Tibial artery (tissue), 4 donors: ENCODE measurements at regions not wholly inside any gene's neighbourhood (a gene's known extent, or its start where the extent isn't known, plus 50 kb on each side); places are given as distances from the start of the nearest gene placed in this dataset.
"Not testable (repeated sequence)": the region's sequence is repeated elsewhere in the genome, so short reads cannot be mapped to it uniquely, and the experiment has no call there.

Experiments used
- DNase-seq, 2 donors: peaks; one replicate each; pipeline ENCODE4 v3.0.0-alpha.2; 2019
- H3K27ac ChIP-seq, 2 donors: fragments of 200-600 bp; sonication (generic) in 1 of 2; 1 replicate in 1 of 2; 2 replicates in 1 of 2; pipeline ENCODE4 v1.5.1; 2018 to 2019; ENCODE audit warnings: mild to moderate bottlenecking in 1 of 2
- H3K27me3 ChIP-seq, 2 donors: fragments of 200-600 bp; sonication (generic) in 1 of 2; one replicate each; pipeline versions ENCODE4 v1.5.1 to v1.6.0; 2016 to 2019
- H3K36me3 ChIP-seq, 3 donors: fragments of 200-600 bp; sonication (generic) in 2 of 3; one replicate each; pipeline ENCODE4 v1.5.1; 2016 to 2019; ENCODE audit warnings: mild to moderate bottlenecking in 2 of 3
- H3K4me1 ChIP-seq, 4 donors: fragments of 200-600 bp; sonication (generic) in 2 of 4; 1 replicate in 3 of 4; 2 replicates in 1 of 4; pipeline ENCODE4 v1.5.1; 2016 to 2019
- H3K4me3 ChIP-seq, 2 donors: fragments of 200-600 bp; sonication (generic) in 1 of 2; 1 replicate in 1 of 2; 2 replicates in 1 of 2; pipeline ENCODE4 v1.5.1; 2018 to 2019; ENCODE audit warnings: mild to moderate bottlenecking in 2 of 2
- H3K9me3 ChIP-seq, 3 donors: fragments of 200-600 bp; sonication (generic) in 1 of 3; one replicate each; pipeline ENCODE4 v1.5.1; 2016 to 2019
- CTCF ChIP-seq, 2 experiments: fragments of 200-600 bp in 1 of 2; fragments of 450-650 bp in 1 of 2; IDR thresholded peaks; one replicate each; pipeline ENCODE4 v1.5.1; 2017 to 2019; ENCODE audit warnings: antibody characterized with exemption in 2 of 2, mild to moderate bottlenecking in 1 of 2, moderate library complexity in 1 of 2
- intact Hi-C: fragments of 100-400 bp; cut with DNase I; formaldehyde crosslinking; loops from one replicate; pipeline ENCODE4 v1.15.0; 2023; ENCODE audit warnings: low total_unique reads

DNA sequence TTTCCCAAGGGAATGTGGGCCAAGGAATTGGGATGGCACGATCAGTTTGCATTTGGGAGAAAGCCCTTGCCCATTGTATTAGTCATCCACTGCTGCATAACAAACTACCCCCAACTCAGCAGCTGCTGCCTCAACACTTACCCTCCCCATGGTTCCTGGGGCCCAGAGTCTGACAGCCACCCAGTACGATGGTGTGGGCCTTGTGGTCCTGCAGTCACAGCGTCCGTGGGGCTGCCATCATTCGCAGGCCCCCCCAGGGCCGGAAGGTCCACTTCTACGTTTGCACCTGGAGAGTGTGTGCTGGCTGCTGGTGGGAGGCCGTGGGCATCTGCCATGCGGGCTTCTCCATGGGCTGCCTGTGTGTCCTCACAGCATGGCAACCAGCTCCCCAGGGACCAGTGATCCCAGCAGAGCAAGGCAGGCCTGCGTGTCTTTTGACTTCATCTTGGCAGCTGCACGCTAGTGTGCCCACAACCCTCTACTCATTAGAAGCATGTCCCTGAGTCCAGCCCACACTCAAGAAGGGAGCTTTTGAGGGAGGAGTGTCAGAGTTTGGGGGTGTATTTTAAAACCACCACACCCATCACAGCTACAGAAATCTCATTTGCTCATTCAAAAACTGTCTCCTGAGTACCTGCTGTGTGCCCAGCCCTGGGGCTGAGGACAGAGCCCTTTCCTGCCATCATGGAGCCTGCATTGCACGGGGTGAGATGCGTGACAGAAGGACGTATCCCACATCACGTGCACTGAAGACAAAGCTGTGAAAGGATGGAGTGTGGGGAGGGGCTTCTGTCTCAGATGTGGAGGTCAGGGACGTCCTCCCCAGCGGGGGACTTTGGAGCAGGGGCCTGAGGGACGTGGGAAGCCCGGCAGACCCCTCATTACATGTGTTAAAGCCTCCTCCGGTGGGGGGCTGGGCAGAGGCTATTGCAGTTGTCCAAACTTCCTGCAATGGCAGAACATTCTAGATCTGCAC, 185.0 kb upstream of the ZNF469 start:
- Histone ChIP-seq H3K4me1 (no peaks in the 10 kb centered on the region), H3K4me3 (no peak overlapping the region), H3K27me3 (peaks cover 0 to 10% of the 10 kb centered on the region in 2 donors), H3K9me3 (no peaks in the 10 kb centered on the region), H3K27ac (no peak overlapping the region), H3K36me3 (no peaks in the 10 kb centered on the region)
- no peak for TF ChIP-seq CTCF (IDR thresholded peaks at IDR 0.05)
- intact Hi-C loops: no loop called here
- no peak for DNase-seq

- H3K36me3 ChIP-seq, H3K4me3 ChIP-seq, H3K4me1 ChIP-seq, DNase-seq, H3K27ac ChIP-seq, H3K9me3 ChIP-seq, intact Hi-C loops: not testable (repeated sequence)
- peaks cover 0 to 10% of the 10 kb centered on the region in 2 donors for H3K27me3 ChIP-seq
Measured at GRCh38 chr16:88198457-88199295, 184.1 kb upstream of the ZNF469 start.

DNA sequence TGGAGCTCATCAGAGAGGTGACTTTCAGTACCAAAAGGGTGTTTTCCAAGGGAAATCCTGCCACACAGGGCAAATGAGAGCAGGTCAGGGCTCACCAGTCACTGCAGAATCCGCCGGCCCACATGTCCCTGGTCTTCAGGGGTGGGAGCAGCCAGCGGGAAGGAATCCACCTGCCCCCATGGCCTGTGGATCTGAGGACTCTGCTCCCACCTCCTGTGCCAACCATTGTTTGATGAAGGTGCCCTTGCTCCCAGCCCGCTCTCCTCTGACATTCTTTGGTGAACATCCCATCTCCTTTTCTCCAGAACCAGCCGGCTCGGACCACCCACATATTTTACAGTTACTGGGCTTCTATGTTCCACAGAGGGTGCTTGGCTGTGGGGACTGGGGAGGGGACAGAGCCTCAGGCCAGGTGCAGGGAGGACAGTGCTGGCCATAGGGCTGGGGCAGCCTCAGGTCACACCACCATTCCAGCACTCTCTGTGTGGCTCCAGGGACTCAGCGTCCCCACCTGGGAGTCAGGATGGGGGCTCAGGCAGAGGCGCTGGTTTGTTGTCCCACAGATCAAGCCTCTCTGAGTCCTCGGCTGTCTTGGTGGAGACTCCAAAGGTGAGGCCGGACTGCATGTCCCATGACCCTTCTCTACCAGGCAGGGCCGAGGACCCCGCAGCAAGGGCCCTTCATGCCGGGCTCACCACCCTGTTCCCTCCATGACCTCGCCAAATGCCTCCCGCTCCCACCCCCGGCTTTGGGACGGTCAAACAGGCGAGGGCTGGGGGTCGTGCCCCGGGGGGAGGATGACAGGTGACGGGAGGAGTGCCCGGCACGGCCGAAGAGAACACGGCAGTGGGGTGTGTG, 183.2 kb upstream of the ZNF469 start:
- DNase-seq, H3K4me3 ChIP-seq, H3K27ac ChIP-seq, intact Hi-C loops, H3K36me3 ChIP-seq, H3K9me3 ChIP-seq, H3K4me1 ChIP-seq: not testable (repeated sequence)
- H3K27me3 ChIP-seq: peaks cover 0 to 10% of the 10 kb centered on the region in 2 donors

DNA sequence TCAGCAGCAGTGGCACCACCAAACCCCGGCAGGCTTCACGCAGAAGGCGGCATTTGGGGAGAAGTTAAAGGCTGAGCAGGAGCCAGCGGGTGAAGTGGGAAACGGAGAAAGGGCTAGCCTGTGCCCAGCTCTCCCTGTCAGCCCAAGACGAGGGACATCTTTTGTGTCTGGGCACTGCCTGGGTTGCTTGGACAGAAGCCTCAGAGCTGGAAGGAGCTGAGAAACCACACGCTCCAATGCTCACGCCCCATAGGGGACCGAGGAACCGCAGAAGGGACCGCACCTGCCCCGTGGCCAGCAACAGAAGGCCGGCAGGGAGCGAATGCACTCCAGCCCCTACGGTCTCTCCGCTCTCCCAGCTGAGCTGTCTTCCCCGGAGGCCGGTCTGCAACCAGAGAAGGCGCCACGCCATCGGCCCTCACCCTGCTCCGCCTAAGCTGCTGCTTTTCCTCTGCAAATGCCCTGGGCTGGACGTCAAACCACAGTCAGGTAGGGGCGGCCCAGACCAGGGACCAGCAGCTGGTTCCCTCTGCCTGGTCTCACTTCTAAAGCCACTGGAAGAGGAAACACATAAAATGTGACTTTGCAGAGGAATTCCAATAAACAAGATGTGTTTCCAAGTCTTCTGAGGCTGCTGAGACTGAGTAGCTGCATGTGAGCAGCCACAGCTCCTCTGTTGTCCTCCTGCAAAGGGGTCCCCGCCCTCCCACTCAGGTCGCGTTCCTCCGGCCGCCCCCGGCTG, 182.4 kb upstream of the ZNF469 start:
- H3K36me3 ChIP-seq, H3K27ac ChIP-seq, intact Hi-C loops, H3K4me3 ChIP-seq, H3K9me3 ChIP-seq, H3K4me1 ChIP-seq: not testable (repeated sequence)
- H3K27me3 ChIP-seq: peaks cover 0 to 10% of the 10 kb centered on the region in 2 donors
- peak in 1 of 2 donors; percentile 55 for DNase-seq

DNA sequence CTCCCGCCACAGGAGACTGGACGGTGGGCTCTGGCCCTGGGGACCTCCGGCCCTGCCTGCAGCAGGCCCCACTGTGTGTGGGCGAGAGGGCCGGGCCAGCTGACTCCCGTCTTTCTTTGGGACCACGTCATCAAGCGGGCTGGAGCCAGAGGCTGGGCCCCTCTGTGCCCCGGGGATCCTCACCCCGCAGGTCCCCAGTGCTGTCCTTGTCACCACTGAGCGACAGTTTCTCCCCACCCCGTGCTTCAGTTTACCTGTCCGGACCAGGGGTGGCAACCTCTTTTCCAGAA, 181.9 kb upstream of the ZNF469 start:
- DNase-seq: peak in 1 of 2 donors; percentile 28
- H3K36me3 ChIP-seq: no peaks in the 10 kb centered on the region
- no peaks in the 10 kb centered on the region for H3K9me3 ChIP-seq
- H3K4me3 ChIP-seq: no peak overlapping the region
- intact Hi-C loops: no loop called here
- TF ChIP-seq CTCF (IDR thresholded peaks at IDR 0.05): no peak
- no peak overlapping the region for H3K27ac ChIP-seq
- H3K4me1 ChIP-seq: no peaks in the 10 kb centered on the region
- H3K27me3 ChIP-seq: peaks cover 0 to 10% of the 10 kb centered on the region in 2 donors

DNA sequence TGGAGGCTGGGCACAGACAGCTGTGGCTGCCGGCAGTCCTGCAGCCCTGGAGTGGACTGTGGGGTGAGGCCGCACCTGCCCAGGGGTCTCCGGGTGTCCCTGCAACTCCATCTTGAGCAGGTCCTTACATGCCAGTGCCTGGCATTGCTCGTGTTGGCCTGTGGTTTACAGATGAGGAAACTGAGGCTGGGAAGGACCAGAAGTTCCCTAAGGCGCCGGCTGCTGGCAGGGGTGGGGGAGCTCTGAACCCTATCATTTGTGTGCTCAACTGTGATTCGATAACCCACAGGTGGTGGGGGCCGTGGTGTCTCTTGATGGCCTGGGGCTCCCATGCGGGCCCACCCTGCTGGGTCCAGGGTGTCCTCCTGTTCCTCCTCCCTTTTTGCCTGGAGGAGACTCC, 181.1 kb upstream of the ZNF469 start:
- H3K4me3 ChIP-seq, H3K27ac ChIP-seq, H3K9me3 ChIP-seq, intact Hi-C loops, H3K36me3 ChIP-seq, DNase-seq, H3K4me1 ChIP-seq: not testable (repeated sequence)
- H3K27me3 ChIP-seq: peaks cover 0 to 10% of the 10 kb centered on the region in 2 donors

- H3K36me3 ChIP-seq: no peaks in the 10 kb centered on the region
- H3K9me3 ChIP-seq: no peaks in the 10 kb centered on the region
- intact Hi-C loops: no loop called here
- H3K4me3 ChIP-seq: no peak overlapping the region
- H3K27me3 ChIP-seq: peaks cover 0 to 10% of the 10 kb centered on the region in 2 donors
- DNase-seq: peak in 1 of 2 donors; percentile 59
- H3K4me1 ChIP-seq: no peaks in the 10 kb centered on the region
- TF ChIP-seq CTCF (IDR thresholded peaks at IDR 0.05): no peak
- no peak overlapping the region for H3K27ac ChIP-seq
Measured at GRCh38 chr16:88202207-88202745, 180.5 kb upstream of the ZNF469 start.

DNA sequence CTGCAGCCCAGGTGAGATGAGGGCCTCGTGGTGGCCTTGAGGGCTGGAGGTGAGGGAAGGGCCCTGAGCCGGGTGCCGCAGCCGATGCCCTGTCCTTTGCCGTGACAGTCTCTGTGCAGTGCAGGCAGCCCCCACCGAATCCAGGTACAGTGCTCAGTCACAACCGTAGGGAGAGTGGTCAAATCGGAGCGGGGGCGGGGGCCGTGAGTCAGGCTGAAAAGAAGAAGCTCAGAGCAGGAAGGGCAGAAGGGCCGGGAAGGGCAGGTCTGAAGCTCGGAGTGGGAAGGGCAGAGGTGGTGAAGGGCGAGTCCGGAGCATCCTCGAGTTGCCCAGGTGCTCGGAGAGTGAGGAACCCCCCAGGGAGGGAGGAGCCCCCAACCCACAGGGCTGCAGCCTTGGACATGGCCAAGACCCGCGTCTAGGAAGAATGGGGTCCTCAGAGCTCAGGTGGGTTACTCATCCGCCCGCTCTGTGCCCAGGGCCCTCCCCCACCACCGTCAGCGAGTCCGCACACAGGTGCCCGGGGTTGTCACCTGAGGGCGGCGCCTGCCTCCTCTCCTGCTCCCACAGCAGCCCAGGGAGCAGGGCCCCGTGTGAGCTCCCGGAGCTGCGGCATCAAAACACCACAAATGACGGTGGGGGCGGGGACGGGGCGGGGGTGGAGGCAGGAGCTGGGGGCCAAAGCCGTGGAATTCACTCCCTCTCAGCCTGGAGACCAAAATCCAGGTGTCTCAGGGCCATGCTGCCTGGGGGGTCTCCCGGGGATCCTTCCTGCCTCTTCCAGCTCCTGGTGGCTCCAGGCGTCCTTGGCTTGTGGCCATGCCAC, 179.7 kb upstream of the ZNF469 start:
- H3K9me3 ChIP-seq, intact Hi-C loops, H3K4me1 ChIP-seq, H3K36me3 ChIP-seq, H3K4me3 ChIP-seq, H3K27ac ChIP-seq: not testable (repeated sequence)
- DNase-seq: peak in 1 of 2 donors; percentile 62
- H3K27me3 ChIP-seq: peaks cover 0 to 10% of the 10 kb centered on the region in 2 donors
